Keratinocyte (primary cell): ENCODE measurements at regions not wholly inside any gene's neighbourhood (a gene's known extent, or its start where the extent isn't known, plus 50 kb on each side); places are given as distances from the start of the nearest gene placed in this dataset.

ENCODE experiments used
- DNase-seq: peaks from one replicate; pipeline ENCODE4 v3.0.0-alpha.2; 2011; ENCODE audit warnings: low read depth, missing footprints, low spot score
- FAIRE-seq: peaks from 2 replicates; lab custom pipeline; 2011; peaks lifted over from hg19 to GRCh38; lab: Jason Lieb, UNC
- H2AFZ ChIP-seq: 2 replicates; pipeline ENCODE4 v1.6.0; 2012; ENCODE audit warnings: low read length, control low read depth, inconsistent platforms; ENCODE audit not compliant: control insufficient read depth
- H3K27ac ChIP-seq: 2 replicates; pipeline ENCODE4 v1.5.1; 2011; ENCODE audit warnings: low read length; ENCODE audit not compliant: control insufficient read depth, insufficient read depth
- H3K27me3 ChIP-seq: 3 replicates; pipeline ENCODE4 v1.6.0; 2011; ENCODE audit warnings: low read length; ENCODE audit not compliant: control insufficient read depth, insufficient read depth; ENCODE audit errors: extremely low read depth
- H3K36me3 ChIP-seq, 2 experiments: 2 replicates in 1 of 2; 3 replicates in 1 of 2; pipeline ENCODE4 v1.5.1; 2011; ENCODE audit warnings: low read length in 2 of 2, mild to moderate bottlenecking in 1 of 2; ENCODE audit not compliant: control insufficient read depth in 2 of 2, insufficient read depth in 2 of 2; ENCODE audit errors: extremely low read depth in 1 of 2
- H3K4me1 ChIP-seq: 3 replicates; pipeline ENCODE4 v1.5.1; 2011; ENCODE audit warnings: low read length; ENCODE audit not compliant: control insufficient read depth, insufficient read depth; ENCODE audit errors: extremely low read depth
- H3K4me2 ChIP-seq: 3 replicates; pipeline ENCODE4 v1.6.0; 2011; ENCODE audit warnings: low read depth, low read length; ENCODE audit not compliant: control insufficient read depth, insufficient read depth; ENCODE audit errors: extremely low read depth
- H3K4me3 ChIP-seq, 3 experiments: fragments of 200-600 bp in 1 of 3; sonication (generic) in 1 of 3; 2 replicates in 2 of 3; 3 replicates in 1 of 3; pipeline ENCODE4 v1.5.1; 2011 to 2016; ENCODE audit warnings: low read length in 3 of 3, mild to moderate bottlenecking in 3 of 3, control low read depth in 2 of 3, inconsistent platforms in 1 of 3, low read depth in 1 of 3, mixed read lengths in 1 of 3, mixed run types in 1 of 3, moderate library complexity in 1 of 3; ENCODE audit not compliant: control insufficient read depth in 2 of 3, insufficient read depth in 2 of 3; ENCODE audit errors: extremely low read depth in 1 of 3
- H3K79me2 ChIP-seq: 2 replicates; pipeline ENCODE4 v1.6.0; 2012; ENCODE audit warnings: low read length; ENCODE audit not compliant: control insufficient read depth, insufficient read depth
- H3K9ac ChIP-seq: 3 replicates; pipeline ENCODE4 v1.6.0; 2011; ENCODE audit warnings: low read length; ENCODE audit not compliant: control insufficient read depth, insufficient read depth; ENCODE audit errors: extremely low read depth
- H3K9me1 ChIP-seq: 3 replicates; pipeline ENCODE4 v1.6.0; 2011; ENCODE audit warnings: low read length; ENCODE audit not compliant: control insufficient read depth, insufficient read depth; ENCODE audit errors: extremely low read depth
- H3K9me3 ChIP-seq: 2 replicates; pipeline ENCODE4 v1.5.1; 2012; ENCODE audit warnings: low read depth, low read length; ENCODE audit not compliant: control insufficient read depth
- H4K20me1 ChIP-seq: 3 replicates; pipeline ENCODE4 v1.6.0; 2011; ENCODE audit warnings: low read length; ENCODE audit not compliant: control insufficient read depth, insufficient read depth; ENCODE audit errors: extremely low read depth
- CTCF ChIP-seq, 3 experiments: IDR thresholded peaks in 1 of 3; conservative IDR thresholded peaks in 1 of 3; optimal IDR thresholded peaks in 1 of 3; 2 replicates in 2 of 3; 3 replicates in 1 of 3; pipeline versions ENCODE3 to v1.5.1; 2011; ENCODE audit warnings: low read length in 3 of 3, mild to moderate bottlenecking in 3 of 3, moderate library complexity in 2 of 3, control low read depth in 1 of 3, inconsistent platforms in 1 of 3; ENCODE audit not compliant: insufficient read depth in 2 of 3; ENCODE audit errors: extremely low read depth in 1 of 3
- EZH2 ChIP-seq: IDR thresholded peaks from one replicate; pipeline ENCODE4 v1.6.1; 2012; ENCODE audit warnings: inconsistent platforms, mild to moderate bottlenecking, low read length, moderate library complexity
- dilution Hi-C: fragments of 300-500 bp; cut with MboI; formaldehyde crosslinking; loops from one replicate; pipeline ENCODE4 v1.7.0; 2020; ENCODE audit warnings: low sequenced_read_pairs; ENCODE audit not compliant: extremely low pct_ligation_motif_present

- FAIRE-seq, result no peak
- no peak overlapping the region for H3K27ac ChIP-seq
- dilution Hi-C loops, result no loop called here
- H2AFZ ChIP-seq, result no peak overlapping the region
- no peaks in the 10 kb centered on the region for H3K79me2 ChIP-seq
- no peaks in the 10 kb centered on the region for H3K36me3 ChIP-seq
- no peak overlapping the region for H3K4me3 ChIP-seq
- H3K9me1 ChIP-seq, result no peaks in the 10 kb centered on the region
- TF ChIP-seq EZH2, result no peak
- H3K9ac ChIP-seq, result no peak overlapping the region
- H3K4me1 ChIP-seq, result peaks cover 9% of the 10 kb centered on the region
- H4K20me1 ChIP-seq, result no peaks in the 10 kb centered on the region
- H3K9me3 ChIP-seq, result no peaks in the 10 kb centered on the region
- DNase-seq, result no peak
- no peak overlapping the region for H3K4me2 ChIP-seq
- H3K27me3 ChIP-seq, result no peaks in the 10 kb centered on the region
Measured at GRCh38 chr5:74272831-74273451, 367.6 kb downstream of the ENC1 start.

- H2AFZ ChIP-seq, result peak overlapping the region; percentile 72
- peak; percentile 95 for FAIRE-seq
- no peaks in the 10 kb centered on the region for H3K36me3 ChIP-seq
- H3K9me1 ChIP-seq, result no peaks in the 10 kb centered on the region
- no peak for DNase-seq
- H3K4me3 ChIP-seq, result no peak overlapping the region
- peak overlapping the region; percentile 18 for H3K4me2 ChIP-seq
- H3K4me1 ChIP-seq, result peaks cover 9% of the 10 kb centered on the region
- no peak overlapping the region for H3K9ac ChIP-seq
- no peaks in the 10 kb centered on the region for H3K9me3 ChIP-seq
- no peak overlapping the region for H3K27ac ChIP-seq
- no peaks in the 10 kb centered on the region for H3K27me3 ChIP-seq
- no peaks in the 10 kb centered on the region for H4K20me1 ChIP-seq
- no peak for TF ChIP-seq EZH2
- TF ChIP-seq CTCF (optimal IDR thresholded peaks at IDR 0.05 in 1 of 3, IDR thresholded peaks at IDR 0.05 in 1 of 3, conservative IDR thresholded peaks at IDR 0.05 in 1 of 3; ENCODE audit: extremely low read depth in 1 of 3, insufficient read depth in 2 of 3, low read length in 3 of 3), result no peak
- dilution Hi-C loops, result no loop called here
- no peaks in the 10 kb centered on the region for H3K79me2 ChIP-seq
Measured at GRCh38 chr5:74272024-74272775, 368.3 kb downstream of the ENC1 start.
